K562 (cell line): ENCODE measurements at regions not wholly inside any gene's neighbourhood (a gene's known extent, or its start where the extent isn't known, plus 50 kb on each side); places are given as distances from the start of the nearest gene placed in this dataset.

ENCODE experiments used
- AFF1 ChIP-seq, 2 experiments: fragments of 450-650 bp; IDR thresholded peaks; 2 replicates each; pipeline ENCODE4 v1.6.1; 2018; ENCODE audit warnings: mild to moderate bottlenecking in 2 of 2, low read depth in 1 of 2; ENCODE audit not compliant: partially characterized antibody in 2 of 2
- ARID3A ChIP-seq: IDR thresholded peaks from 2 replicates; pipeline ENCODE4 v1.6.1; 2012; ENCODE audit warnings: low read depth, low read length, improper control_type of control experiment, borderline replicate concordance
- BCLAF1 ChIP-seq, 2 experiments: fragments of 450-650 bp in 1 of 2; IDR thresholded peaks; 2 replicates each; pipeline ENCODE4 v1.6.1; 2011 to 2017; ENCODE audit warnings: low read depth in 2 of 2, antibody characterized with exemption in 1 of 2, borderline replicate concordance in 1 of 2, low read length in 1 of 2, mild to moderate bottlenecking in 1 of 2, mixed read lengths in 1 of 2; ENCODE audit not compliant: control insufficient read depth in 1 of 2
- CHD1 ChIP-seq: fragments of 200-600 bp; sonication (generic); IDR thresholded peaks from one replicate; pipeline ENCODE4 v1.6.1; 2012; ENCODE audit warnings: mild to moderate bottlenecking, moderate library complexity, low read length, inconsistent platforms
- MBD2 ChIP-seq: sonication (generic); IDR thresholded peaks from 2 replicates; pipeline ENCODE4 v1.6.1; 2016; ENCODE audit warnings: low read depth, borderline replicate concordance
- MTA3 ChIP-seq: fragments of 450-650 bp; formaldehyde crosslinking; IDR thresholded peaks from 2 replicates; pipeline ENCODE4 v1.6.1; 2017; ENCODE audit warnings: mild to moderate bottlenecking, borderline replicate concordance
- PHB2 ChIP-seq: fragments of 450-650 bp; IDR thresholded peaks from 2 replicates; pipeline ENCODE4 v1.6.1; 2017; ENCODE audit warnings: low read depth
- PHTF2 ChIP-seq: fragments of 250-450 bp; sonication (Bioruptor Pico); IDR thresholded peaks from 2 replicates; pipeline ENCODE4 v1.5.0; 2021; ENCODE audit warnings: mild to moderate bottlenecking
- PREB ChIP-seq: sonication (generic); formaldehyde crosslinking; IDR thresholded peaks from 2 replicates; pipeline ENCODE4 v1.8.1; 2023; ENCODE audit warnings: mild to moderate bottlenecking, missing genetic modification reagents
- RAD51 ChIP-seq: fragments of 450-650 bp; IDR thresholded peaks from 2 replicates; pipeline ENCODE4 v1.7.1; 2016; ENCODE audit warnings: low read depth, mild to moderate bottlenecking, borderline replicate concordance
- RFX1 ChIP-seq: fragments of 450-650 bp; IDR thresholded peaks from 2 replicates; pipeline ENCODE4 v1.6.1; 2016; ENCODE audit warnings: mild to moderate bottlenecking, moderate library complexity
- SMARCE1 ChIP-seq: fragments of 450-650 bp; IDR thresholded peaks from 2 replicates; pipeline ENCODE4 v1.7.1; 2016; ENCODE audit warnings: mild to moderate bottlenecking
- TEAD4 ChIP-seq, 2 experiments: sonication (generic) in 1 of 2; formaldehyde crosslinking in 1 of 2; IDR thresholded peaks; 2 replicates each; pipeline versions ENCODE4 v1.6.1 to v1.8.0; 2012 to 2022; ENCODE audit warnings: borderline replicate concordance in 1 of 2, inconsistent platforms in 1 of 2, low read length in 1 of 2, mild to moderate bottlenecking in 1 of 2, missing genetic modification reagents in 1 of 2
- XRCC3 ChIP-seq: fragments of 450-650 bp; IDR thresholded peaks from 2 replicates; pipeline ENCODE4 v1.6.1; 2017; ENCODE audit warnings: mild to moderate bottlenecking, moderate library complexity
- ZNF282 ChIP-seq: sonication (generic); formaldehyde crosslinking; IDR thresholded peaks from 2 replicates; pipeline ENCODE4 v1.8.1; 2023; ENCODE audit warnings: missing genetic modification reagents
- ZSCAN32 ChIP-seq: fragments of 450-650 bp; formaldehyde crosslinking; IDR thresholded peaks from 2 replicates; pipeline ENCODE4 v1.4.0; 2020; ENCODE audit warnings: mild to moderate bottlenecking, moderate library complexity

GRCh38 chr2:191597186-191597751 lies 80.7 kb upstream of the NABP1 start (continued):
- TF ChIP-seq CHD1 (no peak), BCLAF1 (IDR thresholded peaks at IDR 0.05; ENCODE audit: borderline replicate concordance in 1 of 2, control insufficient read depth in 1 of 2, low read depth in 2 of 2, low read length in 1 of 2) (no peak), AFF1 (IDR thresholded peaks at IDR 0.05; ENCODE audit: low read depth in 1 of 2, partially characterized antibody in 2 of 2) (peak in 1 of 2 experiments; percentile 88), TEAD4 (IDR thresholded peaks at IDR 0.05; ENCODE audit: low read length) (peak; percentile 100), TEAD4 (CRISPR knock-in tag; IDR thresholded peaks at IDR 0.05; ENCODE audit: borderline replicate concordance) (no peak), ARID3A (peak; percentile 47), MBD2 (peak; percentile 77), PHTF2 (CRISPR knock-in tag) (no peak), MTA3 (peak; percentile 59), RAD51 (no peak), PHB2 (peak; percentile 93), PREB (CRISPR knock-in tag) (no peak), ZSCAN32 (CRISPR knock-in tag) (no peak), ZNF282 (no peak), XRCC3 (no peak), RFX1 (no peak), SMARCE1 (peak; percentile 98)
